HG03442 (cell line): ENCODE measurements at regions not wholly inside any gene's neighbourhood (a gene's known extent, or its start where the extent isn't known, plus 50 kb on each side); places are given as distances from the start of the nearest gene placed in this dataset.

Source experiments
- ATAC-seq: cut with Tn5 transposase; IDR thresholded peaks from one replicate; pipeline ENCODE4 v1.9.1; 2021; ENCODE audit warnings: mild to moderate bottlenecking, moderate library complexity; ENCODE audit not compliant: unreplicated experiment

DNA sequence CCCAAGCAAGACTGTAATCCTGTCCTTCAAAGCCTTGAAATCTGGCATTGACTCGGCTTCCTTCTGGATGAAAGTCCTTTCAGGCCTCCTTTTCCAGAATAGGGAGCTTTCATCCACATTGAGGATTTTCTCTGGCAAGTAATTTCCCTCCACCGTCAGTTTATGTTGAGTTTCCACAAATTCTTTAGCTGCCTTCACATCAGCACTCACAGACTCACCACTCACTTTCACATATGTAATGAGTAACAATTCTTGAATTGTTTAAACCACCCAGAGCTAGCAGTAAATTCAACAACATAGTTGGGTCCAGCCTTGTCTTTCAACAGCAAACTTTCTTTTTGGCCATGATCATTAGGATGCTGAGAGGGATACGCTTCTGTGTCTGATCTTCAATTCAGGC, 84.3 kb upstream of the PRDM11 start:
- no peak for ATAC-seq

DNA sequence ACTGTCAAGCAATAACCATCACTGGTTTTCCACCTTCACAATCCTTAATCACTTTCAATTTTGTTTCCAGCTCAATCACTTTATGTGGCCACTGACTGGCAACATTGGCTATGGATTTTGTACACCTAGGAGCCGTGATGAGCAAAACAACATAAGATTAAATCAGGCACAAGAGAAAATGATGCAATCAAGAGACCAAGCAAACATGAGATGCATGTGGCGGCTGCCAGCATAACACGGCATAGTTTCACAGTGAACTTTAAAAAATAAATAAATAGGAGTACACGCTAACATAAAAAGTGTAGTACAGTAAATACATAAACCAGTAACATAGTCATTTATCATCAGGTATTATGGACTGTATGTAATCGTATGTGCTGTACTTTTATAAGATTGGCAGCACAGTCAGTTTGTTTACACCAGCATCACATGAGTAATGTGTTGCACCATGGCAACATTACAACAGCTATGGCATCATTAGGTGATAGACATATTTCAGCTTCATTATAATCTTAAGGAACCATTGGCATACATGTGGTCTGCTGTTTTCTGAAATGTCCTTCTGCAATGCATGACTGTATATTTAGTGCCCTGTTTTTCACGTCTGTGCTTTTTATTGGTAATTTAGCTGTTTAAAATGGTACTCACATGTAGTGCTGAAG, 83.3 kb upstream of the PRDM11 start:
- ATAC-seq, result no peak

DNA sequence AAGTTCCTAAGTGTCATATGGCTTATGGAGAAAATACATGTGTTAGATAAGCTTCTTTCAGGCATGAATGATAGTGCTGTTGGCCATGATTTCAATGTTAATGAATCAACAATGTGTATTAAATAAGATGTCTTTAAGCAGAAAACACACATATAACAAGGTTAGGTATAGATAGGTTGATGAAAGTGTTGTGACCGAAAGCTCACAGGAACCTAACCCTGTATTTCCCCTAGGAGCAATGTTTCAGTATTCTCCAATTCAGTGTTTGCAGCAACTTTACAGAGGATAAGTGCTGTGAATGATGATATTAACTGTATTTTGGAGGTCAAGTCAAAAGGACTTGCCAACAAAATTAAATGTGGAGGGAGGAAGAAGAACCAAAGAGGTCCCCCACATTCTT, 82.8 kb upstream of the PRDM11 start:
- no peak for ATAC-seq

DNA sequence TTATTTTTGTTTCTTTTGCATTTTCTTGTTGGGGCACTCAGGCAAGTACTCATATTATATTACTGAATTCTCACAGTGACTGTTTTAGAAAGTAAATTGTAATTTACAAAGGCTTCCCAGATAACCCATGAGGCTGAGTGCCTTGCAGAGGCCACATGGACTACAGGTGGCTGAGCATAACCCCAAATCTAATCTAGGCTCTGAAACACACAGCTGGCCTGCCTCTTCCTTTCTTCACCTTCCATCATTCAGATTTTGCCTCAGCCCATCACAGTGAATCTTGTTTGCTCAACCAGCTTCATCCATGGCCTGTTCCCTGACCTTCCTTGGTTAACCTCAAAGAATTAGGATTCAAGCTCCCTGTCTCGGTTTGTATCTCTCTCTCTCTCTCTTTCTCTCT, 78.5 kb upstream of the PRDM11 start:
- no peak for ATAC-seq

DNA sequence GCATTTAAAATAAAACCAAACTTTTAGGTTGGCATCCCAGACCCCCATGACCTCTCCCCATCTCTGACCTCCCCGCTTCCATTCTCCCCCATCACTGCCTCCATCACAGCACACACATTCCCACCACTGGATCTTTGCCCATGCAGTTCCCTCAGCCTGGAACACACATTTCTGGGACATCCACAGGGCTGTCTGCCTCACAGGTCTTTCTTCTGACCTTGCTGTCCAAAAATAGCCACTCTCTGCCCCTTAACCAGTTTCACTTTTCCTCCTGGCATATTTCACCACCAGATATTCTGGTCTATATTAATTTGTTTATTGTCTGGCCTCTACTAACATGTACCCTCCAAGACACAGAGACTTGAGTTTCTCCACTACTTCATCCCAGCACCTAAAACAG, 75.2 kb upstream of the PRDM11 start:
- no peak for ATAC-seq

DNA sequence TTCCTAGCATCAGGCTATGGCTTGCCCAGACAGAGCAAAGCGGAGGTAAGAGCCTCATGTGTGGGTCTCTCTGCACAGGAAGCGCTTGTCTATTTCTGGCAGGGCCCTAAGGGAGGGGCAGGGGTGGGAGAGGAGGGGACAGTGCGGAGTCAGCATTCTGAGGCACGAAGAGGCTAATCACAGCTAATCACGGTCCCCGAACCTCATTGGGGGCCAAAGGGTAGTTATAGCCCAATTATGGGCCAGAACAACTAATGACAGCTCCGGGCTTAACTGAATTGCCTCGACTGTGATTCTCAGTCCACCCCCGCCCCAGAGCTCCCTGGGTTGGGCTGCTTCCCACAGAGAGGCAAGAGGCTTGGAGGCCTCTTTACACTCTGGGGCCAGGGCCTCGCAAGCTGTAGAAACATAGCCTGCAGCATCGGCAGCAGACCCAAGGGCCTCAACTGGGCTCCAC, 72.7 kb upstream of the PRDM11 start:
- ATAC-seq, result no peak

DNA sequence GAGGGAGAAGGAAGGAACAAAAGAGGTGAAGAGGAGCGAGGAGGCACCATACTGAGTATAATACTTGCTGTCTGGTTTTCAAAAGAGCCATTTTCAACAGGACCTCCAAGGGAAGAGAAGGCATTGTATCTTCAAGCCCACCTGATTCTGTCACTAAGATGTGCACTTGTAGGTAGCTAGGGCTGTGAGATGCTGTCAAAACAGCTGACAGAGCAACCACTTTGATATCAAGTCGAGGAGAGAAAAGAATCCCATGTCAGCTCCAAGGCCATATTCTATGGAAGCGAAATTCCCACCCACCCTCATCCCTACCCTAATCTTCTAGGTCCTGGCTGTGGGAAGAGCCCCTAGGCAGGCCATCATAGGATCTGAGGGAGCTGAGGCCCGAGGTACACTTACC, 70.9 kb upstream of the PRDM11 start:
- ATAC-seq, result no peak

DNA sequence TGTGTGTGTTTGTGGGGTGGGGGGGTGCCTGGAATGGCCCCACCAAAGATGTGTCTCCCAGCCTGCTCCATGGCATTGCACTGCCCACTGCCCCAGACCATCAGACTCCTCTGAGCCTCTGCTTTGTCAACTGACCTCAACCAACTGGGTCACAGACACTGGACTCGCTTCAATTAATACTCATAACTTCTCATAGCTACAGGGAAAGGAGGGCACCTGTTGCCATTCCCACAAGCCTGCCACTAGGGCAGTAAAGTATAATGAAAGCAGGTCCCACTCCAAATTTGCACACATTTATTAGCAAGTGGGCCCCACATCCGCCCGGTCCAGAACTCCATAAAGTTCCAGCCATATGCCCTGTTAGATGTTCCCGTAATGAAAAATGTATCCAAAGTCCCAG, 70.5 kb upstream of the PRDM11 start:
- ATAC-seq, result no peak

DNA sequence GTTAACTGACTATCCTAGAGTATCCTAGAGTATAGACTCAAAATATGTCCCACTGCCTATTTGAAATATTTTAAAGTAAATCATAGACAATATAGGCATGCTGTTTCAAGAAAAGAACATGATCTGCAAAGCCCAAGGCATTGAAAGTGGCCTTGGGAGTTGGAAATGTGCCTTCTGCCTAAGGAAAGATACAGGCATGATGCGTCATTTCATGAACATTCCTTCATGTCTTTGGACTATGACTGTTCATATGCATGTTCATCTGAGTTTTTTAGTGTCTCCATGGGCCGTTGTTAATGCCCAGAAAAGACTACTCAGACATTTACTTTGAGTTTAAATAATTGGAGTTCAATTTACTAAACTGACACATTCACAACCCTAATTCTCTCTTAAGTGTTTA, 69.7 kb upstream of the PRDM11 start:
- no peak for ATAC-seq

DNA sequence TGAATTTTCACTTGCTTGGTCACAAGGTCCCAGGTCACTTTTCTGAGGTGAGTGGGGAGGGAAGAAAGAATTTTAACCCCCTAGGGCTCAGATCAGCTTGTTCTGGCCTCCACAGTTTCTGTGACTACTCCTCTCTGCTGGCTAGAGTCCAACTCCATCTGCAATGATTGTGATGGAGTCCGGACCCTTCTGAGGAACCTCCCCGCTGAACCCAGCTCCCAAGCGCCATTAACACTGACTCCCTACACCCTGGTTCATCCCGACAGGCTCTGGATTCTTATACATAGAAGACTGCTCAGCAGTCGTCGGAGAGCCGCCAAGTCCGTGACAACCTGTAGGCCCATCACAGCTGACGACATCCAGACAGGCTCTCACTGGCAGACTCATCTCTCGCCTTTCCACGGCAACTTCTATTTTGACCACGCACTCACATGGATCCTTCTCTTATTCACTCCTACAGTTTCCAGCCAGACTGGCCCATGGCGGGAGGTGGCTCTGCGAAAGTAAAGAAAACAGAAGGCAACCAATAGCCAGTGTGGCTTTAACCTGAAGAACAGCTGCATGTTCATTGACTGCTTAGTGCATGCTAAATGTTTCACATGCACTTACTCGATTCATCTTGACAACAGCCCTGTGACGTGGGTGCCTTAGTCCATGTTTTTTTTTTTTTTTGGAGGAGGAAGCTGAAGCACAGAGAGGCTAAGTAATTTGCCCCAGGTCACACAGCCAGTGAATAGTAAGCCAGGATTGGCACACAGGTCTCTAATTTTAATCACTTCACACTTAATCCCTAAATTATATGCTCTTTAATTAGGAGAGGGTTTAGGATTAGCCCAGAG, 68.0 kb upstream of the PRDM11 start:
- ATAC-seq, result no peak

DNA sequence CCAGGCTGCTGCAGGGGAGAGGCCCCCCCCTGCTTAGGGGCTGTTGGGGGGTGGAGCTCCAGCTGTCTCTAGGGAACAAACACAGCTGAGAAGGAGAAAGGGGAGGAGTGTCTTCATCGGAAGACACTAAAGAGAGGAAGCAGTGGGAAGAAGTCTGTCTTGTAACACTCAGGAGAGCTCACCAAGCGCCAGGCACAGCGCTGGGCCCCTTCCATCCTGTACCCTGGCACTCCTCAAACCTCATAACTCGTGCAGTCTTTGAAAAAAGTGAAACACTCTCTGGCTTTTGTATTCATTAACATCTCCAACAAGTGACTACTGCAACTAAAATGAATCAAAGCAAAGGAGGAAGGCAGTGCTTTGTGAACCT, 67.4 kb upstream of the PRDM11 start:
- no peak for ATAC-seq

DNA sequence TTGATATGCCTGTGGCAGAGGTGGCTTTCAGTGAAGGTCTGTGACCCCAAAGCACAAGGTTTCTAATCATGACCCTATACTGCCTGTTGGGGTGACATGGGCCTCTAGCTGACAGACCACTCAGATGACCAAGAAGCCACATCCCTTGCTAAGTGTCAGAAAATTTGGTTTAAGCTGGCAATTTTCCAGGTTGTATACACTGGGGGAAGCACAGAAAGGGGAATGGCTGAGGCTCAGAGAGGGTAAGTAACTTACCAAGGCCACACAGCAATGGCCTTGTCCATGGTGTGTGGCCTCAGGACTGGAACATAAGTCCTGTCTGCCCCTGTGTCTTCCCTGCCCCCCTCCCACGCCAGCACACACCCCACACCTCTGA, 66.9 kb upstream of the PRDM11 start:
- no peak for ATAC-seq

DNA sequence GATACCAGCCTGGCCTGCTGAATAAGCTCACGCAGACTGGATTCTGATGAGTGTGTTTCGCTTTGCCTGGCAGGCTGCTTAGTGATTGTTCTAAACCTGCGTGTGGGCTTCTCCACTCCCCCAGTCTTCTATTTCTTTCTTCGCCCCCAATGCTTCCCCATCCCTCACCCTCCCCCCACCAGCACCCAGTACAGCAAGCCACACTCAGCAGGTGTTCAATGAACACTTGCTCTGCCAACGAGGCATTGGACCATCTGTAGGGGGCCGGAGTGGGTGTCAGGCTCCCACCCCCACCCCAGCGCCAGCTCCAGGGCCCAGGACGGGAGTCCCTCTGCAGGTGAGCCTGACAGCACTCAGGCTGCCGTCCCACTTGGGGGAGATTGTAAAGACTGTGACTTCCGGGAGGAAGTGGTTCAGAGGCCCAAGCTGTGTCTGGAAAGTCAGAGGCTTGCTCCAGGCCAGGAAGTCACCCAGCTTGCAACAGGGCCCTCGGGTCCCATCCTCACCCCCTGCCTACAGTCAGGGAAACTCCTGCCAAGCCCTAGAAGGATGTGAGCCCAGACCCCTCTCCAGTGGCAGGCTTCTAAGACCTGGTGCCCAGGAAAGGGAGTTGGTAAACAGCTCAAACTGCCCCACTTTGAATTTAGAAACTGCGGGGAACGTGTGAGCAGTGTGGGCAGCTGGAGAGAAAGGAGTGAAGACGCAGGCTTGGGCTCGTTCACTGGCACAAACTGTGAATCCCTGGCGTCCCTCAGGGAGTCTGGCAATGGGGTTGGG, 66.3 kb upstream of the PRDM11 start:
- ATAC-seq, result no peak

DNA sequence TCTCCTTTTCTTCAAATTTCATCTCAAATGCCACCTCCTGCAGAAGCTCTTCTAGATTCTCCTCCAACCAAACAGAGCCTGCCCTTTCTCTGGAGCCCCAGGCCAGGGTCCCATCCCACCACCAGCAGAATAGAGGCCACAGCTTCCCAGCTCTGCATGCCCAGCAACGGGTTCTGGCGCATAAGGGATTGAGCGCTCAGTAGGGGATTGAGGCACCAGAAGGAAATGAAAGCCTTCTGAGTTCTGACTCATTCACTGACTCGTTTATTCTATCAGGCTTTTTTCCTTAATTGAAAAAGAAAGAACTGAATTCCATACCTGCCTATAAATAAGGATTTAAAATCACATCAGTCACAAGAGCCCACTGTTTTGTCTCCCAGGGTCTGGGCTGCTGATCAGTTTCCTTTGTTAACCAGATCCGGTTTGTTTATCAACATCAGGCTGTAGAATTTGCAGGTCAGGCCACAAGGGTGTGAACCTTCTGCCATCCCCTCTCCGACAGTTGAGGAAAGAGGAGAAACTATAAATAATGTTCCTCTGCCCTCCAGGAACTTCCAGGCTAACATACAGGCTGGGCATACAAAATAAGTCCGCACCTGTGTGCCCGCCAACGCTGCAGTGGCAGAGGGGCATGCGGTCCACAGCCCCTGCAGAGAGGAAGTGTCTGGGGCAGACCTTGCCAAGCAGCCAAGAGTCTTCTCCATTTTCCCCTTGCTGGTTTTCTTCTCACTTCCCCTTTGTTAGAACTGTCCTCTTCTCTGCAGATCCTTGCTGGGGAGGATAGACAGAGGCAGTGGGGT, 63.5 kb upstream of the PRDM11 start:
- ATAC-seq, result no peak

DNA sequence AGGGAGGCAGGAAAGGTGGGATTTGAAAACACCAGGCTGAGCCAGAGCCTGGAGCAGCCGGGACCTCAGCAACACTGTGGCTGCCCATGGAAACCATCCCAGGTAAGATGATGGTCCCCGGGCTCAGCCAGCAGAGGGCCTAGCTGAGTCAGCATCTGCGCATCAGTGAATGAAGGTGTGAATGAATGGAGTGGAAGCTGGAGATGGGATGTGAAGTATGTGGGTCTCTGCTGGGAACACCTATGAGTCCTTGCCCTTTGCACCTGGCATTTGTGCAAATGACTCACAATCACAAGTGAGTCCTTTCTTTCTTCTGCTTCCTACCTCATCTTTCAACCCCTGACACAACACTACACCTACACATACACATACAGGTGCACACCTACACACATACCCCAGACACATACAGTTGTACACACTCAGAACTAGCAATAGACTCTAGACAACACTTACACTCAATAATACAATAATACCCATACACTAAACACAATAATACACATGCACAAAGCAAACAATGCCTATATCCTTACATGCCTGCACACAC, 62.8 kb upstream of the PRDM11 start:
- no peak for ATAC-seq

DNA sequence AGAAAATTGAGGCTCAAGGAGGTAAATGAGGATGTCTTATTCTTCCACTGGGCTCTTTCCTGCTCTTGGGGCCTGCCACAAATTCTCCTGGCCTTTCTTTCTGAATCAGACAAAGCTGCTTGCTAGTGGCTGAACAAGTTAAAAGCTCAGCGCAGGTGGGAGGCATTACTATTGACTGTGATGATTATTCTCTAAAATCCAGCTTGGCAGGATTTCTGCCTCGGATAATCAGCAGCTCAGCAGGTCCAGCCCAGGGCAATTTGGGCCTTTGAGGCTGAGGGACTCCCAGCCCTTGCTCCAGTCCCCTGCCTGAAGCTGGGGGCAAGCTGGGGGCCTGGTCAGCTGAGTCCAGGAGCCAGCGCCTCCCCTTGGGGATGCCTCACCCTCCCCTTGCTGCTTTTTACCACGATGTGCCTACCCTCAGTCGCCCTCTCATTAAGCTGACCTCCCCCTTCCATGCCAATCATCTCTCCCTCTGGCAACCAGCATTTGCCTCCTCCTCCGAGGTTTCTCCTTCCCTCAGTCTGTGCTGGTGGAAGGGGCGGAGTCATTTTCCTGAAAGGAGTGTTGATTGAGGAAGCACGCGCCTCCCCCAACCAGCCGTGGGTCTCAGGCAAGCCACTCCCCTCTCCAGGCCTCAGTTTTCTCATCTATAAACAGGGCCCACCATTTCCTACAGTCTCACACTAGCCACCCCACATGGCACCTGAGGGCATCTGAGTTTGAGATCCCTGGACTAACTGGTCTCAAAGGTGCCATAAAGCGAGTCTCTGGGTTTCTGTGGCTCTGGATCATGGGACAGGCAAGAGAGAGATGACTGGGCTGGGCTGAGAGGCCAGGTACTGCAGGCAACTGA, 60.6 kb upstream of the PRDM11 start:
- ATAC-seq, result no peak

DNA sequence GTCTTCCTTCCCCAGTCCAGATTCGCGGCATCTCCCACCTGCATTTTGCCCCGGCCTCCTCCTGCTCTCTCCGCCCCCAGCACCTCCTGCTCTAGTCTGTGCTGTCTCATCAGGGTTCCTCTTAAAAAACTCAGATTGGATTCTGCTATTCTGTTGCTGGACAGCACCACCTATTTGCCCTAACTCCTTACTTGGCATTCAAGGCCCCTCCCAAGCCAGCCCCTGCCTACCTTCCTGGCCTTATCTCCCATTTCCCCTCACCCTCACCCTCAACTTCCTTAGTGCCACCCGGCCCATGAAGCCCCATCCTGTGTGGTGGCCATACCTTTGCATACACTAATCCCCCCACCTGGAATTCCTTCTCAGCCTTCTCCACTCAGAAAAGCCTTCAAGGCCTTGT, 59.9 kb upstream of the PRDM11 start:
- no peak for ATAC-seq

DNA sequence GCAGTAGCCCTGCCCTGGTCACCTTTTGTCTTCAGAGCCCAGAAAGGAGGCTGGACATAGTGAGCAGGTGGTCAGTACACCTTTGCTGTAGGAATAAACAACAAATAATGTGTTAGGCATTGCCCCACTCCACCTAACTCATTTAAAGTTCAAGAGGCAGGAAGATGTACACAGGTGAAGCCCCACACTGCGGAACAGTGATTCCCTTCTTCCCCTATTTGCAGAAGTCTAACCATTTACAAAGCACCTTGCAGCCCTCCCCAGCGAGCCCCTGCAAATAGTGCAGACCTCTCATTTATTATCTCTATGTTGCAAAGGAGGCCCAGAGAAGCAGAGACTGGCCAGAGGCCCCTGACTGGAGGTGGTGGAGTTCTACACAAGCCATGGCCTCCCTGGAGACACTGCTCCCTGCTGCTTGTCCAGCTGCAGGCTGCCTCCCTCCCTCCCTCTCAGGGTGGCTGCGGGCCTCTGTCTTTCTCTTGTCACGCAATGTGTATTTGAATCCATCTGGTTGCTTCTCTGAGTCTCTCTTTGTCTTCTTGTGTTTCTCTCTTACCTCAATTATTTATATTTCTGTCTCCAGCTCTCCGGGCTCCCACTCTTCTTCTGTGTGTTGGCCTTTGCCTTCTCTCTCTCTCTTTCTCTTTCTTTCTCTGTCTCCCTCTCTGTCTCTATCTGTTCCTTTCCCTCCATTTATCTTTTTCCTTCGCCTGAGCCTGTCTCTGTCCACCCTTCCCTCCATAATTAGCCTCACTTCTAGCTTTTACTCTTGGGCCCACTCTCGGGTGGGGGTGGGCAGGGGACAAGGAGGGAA, 59.1 kb upstream of the PRDM11 start:
- ATAC-seq, result no peak

DNA sequence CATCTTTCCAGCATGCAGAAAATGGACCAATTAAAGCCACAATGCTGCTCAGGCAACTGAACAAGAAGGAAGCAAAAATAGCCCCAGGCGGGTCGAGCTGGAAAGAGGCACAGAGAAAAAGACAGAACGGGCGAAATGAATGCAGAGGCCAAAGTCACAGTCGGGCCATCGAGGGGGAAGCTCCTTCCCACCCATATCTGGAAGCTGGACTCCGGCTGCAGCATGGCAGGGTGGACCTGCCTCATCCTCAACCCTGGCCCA, 58.6 kb upstream of the PRDM11 start:
- no peak for ATAC-seq
